ENCODE measurements at regions not wholly inside any gene's neighbourhood (a gene's known extent, or its start where the extent isn't known, plus 50 kb on each side); places are given as distances from the start of the nearest gene placed in this dataset.

DNA sequence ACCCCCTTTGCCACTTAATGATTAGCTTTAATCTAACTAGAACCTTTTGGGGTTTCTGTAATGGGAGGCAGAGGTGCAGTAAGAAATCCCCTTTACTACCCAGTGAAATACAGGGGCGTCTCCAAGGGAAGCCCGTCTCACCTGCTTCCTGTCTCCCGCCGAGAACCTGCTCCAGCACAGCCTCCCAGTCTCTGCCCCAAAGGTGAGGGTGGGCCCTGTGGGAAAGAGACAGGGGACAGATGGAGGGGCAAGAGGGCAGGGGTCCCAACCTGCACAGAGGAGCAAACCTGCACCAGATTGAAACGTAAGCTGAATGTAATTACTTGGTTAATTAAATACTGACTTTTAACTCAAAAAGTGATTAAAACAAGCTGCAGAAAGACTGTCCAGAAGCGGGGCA is 474.2 kb upstream of the SULF2 start:
- ChIA-PET POLR2A (no interaction called here), CTCF (no interaction called here), RAD21 (ENCODE audit: unreplicated experiment) (no interaction called here), SMC1A (ENCODE audit: uncharacterized antibody, unreplicated experiment) (no interaction called here)
- H3K27ac ChIP-seq (ENCODE audit: control insufficient read depth, insufficient read depth) = no peak overlapping the region
- in situ Hi-C loops (cut with MboI) = no loop called here
- FAIRE-seq (no peak), DNase-seq (ENCODE audit: low read depth, low spot score) (no peak), ATAC-seq (no peak)
- intact Hi-C loops (cut with micrococcal nuclease; ENCODE audit: unreplicated experiment) = no loop called here
- H3K9ac ChIP-seq (ENCODE audit: control insufficient read depth, insufficient read depth, low read length) = no peak overlapping the region
- H3K9me3 ChIP-seq (replicated peaks; ENCODE audit: control insufficient read depth, insufficient read depth, low read length) = no peaks in the 10 kb centered on the region
- H4K20me1 ChIP-seq (ENCODE audit: control insufficient read depth, insufficient read depth) = no peaks in the 10 kb centered on the region
- BruUV-seq (replicated peaks) = no TSS peak
- TF ChIP-seq, protein P1, sequence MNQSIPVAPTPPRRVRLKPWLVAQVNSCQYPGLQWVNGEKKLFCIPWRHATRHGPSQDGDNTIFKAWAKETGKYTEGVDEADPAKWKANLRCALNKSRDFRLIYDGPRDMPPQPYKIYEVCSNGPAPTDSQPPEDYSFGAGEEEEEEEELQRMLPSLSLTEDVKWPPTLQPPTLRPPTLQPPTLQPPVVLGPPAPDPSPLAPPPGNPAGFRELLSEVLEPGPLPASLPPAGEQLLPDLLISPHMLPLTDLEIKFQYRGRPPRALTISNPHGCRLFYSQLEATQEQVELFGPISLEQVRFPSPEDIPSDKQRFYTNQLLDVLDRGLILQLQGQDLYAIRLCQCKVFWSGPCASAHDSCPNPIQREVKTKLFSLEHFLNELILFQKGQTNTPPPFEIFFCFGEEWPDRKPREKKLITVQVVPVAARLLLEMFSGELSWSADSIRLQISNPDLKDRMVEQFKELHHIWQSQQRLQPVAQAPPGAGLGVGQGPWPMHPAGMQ (IDR thresholded peaks at IDR 0.05; ENCODE audit: borderline replicate concordance) = no peak
- TF ChIP-seq SPI1 (IDR thresholded peaks at IDR 0.05; ENCODE audit: borderline replicate concordance, insufficient read depth, low read depth, low read length) = no peak
- TF ChIP-seq, protein P2, sequence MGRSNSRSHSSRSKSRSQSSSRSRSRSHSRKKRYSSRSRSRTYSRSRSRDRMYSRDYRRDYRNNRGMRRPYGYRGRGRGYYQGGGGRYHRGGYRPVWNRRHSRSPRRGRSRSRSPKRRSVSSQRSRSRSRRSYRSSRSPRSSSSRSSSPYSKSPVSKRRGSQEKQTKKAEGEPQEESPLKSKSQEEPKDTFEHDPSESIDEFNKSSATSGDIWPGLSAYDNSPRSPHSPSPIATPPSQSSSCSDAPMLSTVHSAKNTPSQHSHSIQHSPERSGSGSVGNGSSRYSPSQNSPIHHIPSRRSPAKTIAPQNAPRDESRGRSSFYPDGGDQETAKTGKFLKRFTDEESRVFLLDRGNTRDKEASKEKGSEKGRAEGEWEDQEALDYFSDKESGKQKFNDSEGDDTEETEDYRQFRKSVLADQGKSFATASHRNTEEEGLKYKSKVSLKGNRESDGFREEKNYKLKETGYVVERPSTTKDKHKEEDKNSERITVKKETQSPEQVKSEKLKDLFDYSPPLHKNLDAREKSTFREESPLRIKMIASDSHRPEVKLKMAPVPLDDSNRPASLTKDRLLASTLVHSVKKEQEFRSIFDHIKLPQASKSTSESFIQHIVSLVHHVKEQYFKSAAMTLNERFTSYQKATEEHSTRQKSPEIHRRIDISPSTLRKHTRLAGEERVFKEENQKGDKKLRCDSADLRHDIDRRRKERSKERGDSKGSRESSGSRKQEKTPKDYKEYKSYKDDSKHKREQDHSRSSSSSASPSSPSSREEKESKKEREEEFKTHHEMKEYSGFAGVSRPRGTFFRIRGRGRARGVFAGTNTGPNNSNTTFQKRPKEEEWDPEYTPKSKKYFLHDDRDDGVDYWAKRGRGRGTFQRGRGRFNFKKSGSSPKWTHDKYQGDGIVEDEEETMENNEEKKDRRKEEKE (IDR thresholded peaks at IDR 0.05) = no peak
- TF ChIP-seq CHD2 (IDR thresholded peaks at IDR 0.05; ENCODE audit: borderline replicate concordance, low read depth, low read length) = no peak
- TF ChIP-seq CBX3 (IDR thresholded peaks at IDR 0.05; ENCODE audit: borderline replicate concordance, low read depth) = no peak
- no peak for TF ChIP-seq TCF12 (IDR thresholded peaks at IDR 0.05; ENCODE audit: low read depth, low read length)
- H3K27me3 ChIP-seq (replicated peaks in 1 of 2; ENCODE audit: control insufficient read depth in 2 of 2, insufficient read depth in 2 of 2, low read length in 1 of 2) = no peaks in the 10 kb centered on the region; a peak in 1 of 4 replicates
- H3K4me1 ChIP-seq (ENCODE audit: control insufficient read depth, insufficient read depth, low read length) = no peaks in the 10 kb centered on the region
- 20% methylated on average over 6 of the region's 6 CpGs for WGBS (ENCODE audit: insufficient coverage, insufficient replicate concordance, low lambda C conversion rate, missing lambda C conversion rate)
- no peak overlapping the region for H2AFZ ChIP-seq (ENCODE audit: control insufficient read depth, low read depth, low read length)
- no peaks in the 10 kb centered on the region for H3K79me2 ChIP-seq (ENCODE audit: control insufficient read depth, insufficient read depth, low read length)
- no peak overlapping the region for H3K4me3 ChIP-seq
- no peaks in the 10 kb centered on the region for H3K36me3 ChIP-seq (ENCODE audit: control insufficient read depth in 2 of 2, insufficient read depth in 2 of 2, low read length in 1 of 2)
- H3K4me2 ChIP-seq (ENCODE audit: control insufficient read depth, insufficient read depth) = no peak overlapping the region
